GM12878 (cell line): ENCODE measurements at regions not wholly inside any gene's neighbourhood (a gene's known extent, or its start where the extent isn't known, plus 50 kb on each side); places are given as distances from the start of the nearest gene placed in this dataset.

Source experiments
- ATF2 ChIP-seq: IDR thresholded peaks from 2 replicates; pipeline ENCODE4 v1.6.1; 2012; ENCODE audit warnings: low read length, inconsistent platforms
- CHD2 ChIP-seq: IDR thresholded peaks from 2 replicates; pipeline ENCODE4 v1.6.1; 2011; ENCODE audit warnings: low read depth, low read length, improper control_type of control experiment, borderline replicate concordance
- CTCF ChIP-seq, 3 experiments: IDR thresholded peaks in 2 of 3; conservative IDR thresholded peaks in 1 of 3; 2 replicates each; pipeline ENCODE4 v1.5.1; 2011; ENCODE audit warnings: low read depth in 3 of 3, low read length in 3 of 3, mild to moderate bottlenecking in 3 of 3, control low read depth in 2 of 3, moderate library complexity in 2 of 3, inconsistent platforms in 1 of 3, mixed read lengths in 1 of 3; ENCODE audit not compliant: control insufficient read depth in 2 of 3, insufficient read depth in 1 of 3; ENCODE audit errors: extremely low read depth in 1 of 3
- E2F8 ChIP-seq: fragments of 450-650 bp; IDR thresholded peaks from 2 replicates; pipeline ENCODE4 v1.6.1; 2018; ENCODE audit warnings: mild to moderate bottlenecking, low read depth, moderate library complexity; ENCODE audit not compliant: partially characterized antibody
- JUND ChIP-seq: IDR thresholded peaks from 2 replicates; pipeline ENCODE4 v1.6.1; 2012; ENCODE audit warnings: low read depth, mild to moderate bottlenecking, low read length, improper control_type of control experiment, moderate library complexity
- LARP7 ChIP-seq: fragments of 450-650 bp; IDR thresholded peaks from 2 replicates; pipeline ENCODE4 v1.6.1; 2017; ENCODE audit warnings: mild to moderate bottlenecking
- MTA3 ChIP-seq: IDR thresholded peaks from 2 replicates; pipeline ENCODE4 v1.6.1; 2012; ENCODE audit warnings: low read length, inconsistent platforms, borderline replicate concordance
- POLR2A ChIP-seq: IDR thresholded peaks from 2 replicates; pipeline ENCODE4 v1.6.1; 2011; ENCODE audit warnings: low read depth, mild to moderate bottlenecking, low read length
- STAT1 ChIP-seq: fragments of 450-650 bp; conservative IDR thresholded peaks from 2 replicates; pipeline ENCODE4 v1.6.1; 2014; ENCODE audit warnings: antibody characterized with exemption, mild to moderate bottlenecking
- TF ChIP-seq, protein P1 (sequence below): fragments of 450-650 bp; IDR thresholded peaks from 2 replicates; pipeline ENCODE4 v1.6.1; 2017; ENCODE audit warnings: mild to moderate bottlenecking

- TF ChIP-seq MTA3, result no peak
- TF ChIP-seq CHD2, result no peak
- TF ChIP-seq E2F8, result no peak
- no peak for TF ChIP-seq ATF2
- TF ChIP-seq, protein P1, sequence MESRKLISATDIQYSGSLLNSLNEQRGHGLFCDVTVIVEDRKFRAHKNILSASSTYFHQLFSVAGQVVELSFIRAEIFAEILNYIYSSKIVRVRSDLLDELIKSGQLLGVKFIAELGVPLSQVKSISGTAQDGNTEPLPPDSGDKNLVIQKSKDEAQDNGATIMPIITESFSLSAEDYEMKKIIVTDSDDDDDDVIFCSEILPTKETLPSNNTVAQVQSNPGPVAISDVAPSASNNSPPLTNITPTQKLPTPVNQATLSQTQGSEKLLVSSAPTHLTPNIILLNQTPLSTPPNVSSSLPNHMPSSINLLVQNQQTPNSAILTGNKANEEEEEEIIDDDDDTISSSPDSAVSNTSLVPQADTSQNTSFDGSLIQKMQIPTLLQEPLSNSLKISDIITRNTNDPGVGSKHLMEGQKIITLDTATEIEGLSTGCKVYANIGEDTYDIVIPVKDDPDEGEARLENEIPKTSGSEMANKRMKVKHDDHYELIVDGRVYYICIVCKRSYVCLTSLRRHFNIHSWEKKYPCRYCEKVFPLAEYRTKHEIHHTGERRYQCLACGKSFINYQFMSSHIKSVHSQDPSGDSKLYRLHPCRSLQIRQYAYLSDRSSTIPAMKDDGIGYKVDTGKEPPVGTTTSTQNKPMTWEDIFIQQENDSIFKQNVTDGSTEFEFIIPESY, result no peak
- TF ChIP-seq STAT1, result no peak
- TF ChIP-seq CTCF (IDR thresholded peaks at IDR 0.05 in 2 of 3, conservative IDR thresholded peaks at IDR 0.05 in 1 of 3; ENCODE audit: control insufficient read depth in 2 of 3, extremely low read depth in 1 of 3, insufficient read depth in 1 of 3, low read depth in 3 of 3, low read length in 3 of 3), result no peak
- no peak for TF ChIP-seq JUND
- no peak for TF ChIP-seq LARP7
- no peak for TF ChIP-seq POLR2A
Observed at GRCh38 chr22:27331526-27332281, 469.9 kb downstream of the MN1 start.
